ENCODE measurements at regions not wholly inside any gene's neighbourhood (a gene's known extent, or its start where the extent isn't known, plus 50 kb on each side); places are given as distances from the start of the nearest gene placed in this dataset.
"Not testable (repeated sequence)": the region's sequence is repeated elsewhere in the genome, so short reads cannot be mapped to it uniquely, and the experiment has no call there.

- DNase-seq = no peak
Measured at GRCh38 chr7:69244701-69245100, 353.6 kb upstream of the AUTS2 start.

GRCh38 chr7:69245646-69246045 is 352.6 kb upstream of the AUTS2 start:
- DNase-seq = peak; percentile 41

GRCh38 chr7:69246758-69247157 is 351.5 kb upstream of the AUTS2 start:
- DNase-seq = no peak

- DNase-seq = not testable (repeated sequence)
Measured at GRCh38 chr7:69248382-69248828, 349.9 kb upstream of the AUTS2 start.

- DNase-seq = no peak
Measured at GRCh38 chr7:69250958-69251357, 347.3 kb upstream of the AUTS2 start.

- no peak for DNase-seq
Measured at GRCh38 chr7:69254643-69255042, 343.6 kb upstream of the AUTS2 start.

- no peak for DNase-seq
Measured at GRCh38 chr7:69256634-69257081, 341.6 kb upstream of the AUTS2 start.

- no peak for DNase-seq
Measured at GRCh38 chr7:69257592-69257991, 340.7 kb upstream of the AUTS2 start.

- no peak for DNase-seq
Measured at GRCh38 chr7:69259445-69259844, 338.8 kb upstream of the AUTS2 start.

- DNase-seq = no peak
Measured at GRCh38 chr7:69260023-69260422, 338.3 kb upstream of the AUTS2 start.

- no peak for DNase-seq
Measured at GRCh38 chr7:69263550-69263949, 334.7 kb upstream of the AUTS2 start.

- DNase-seq = no peak
Measured at GRCh38 chr7:69269806-69270205, 328.5 kb upstream of the AUTS2 start.

- no peak for DNase-seq
Measured at GRCh38 chr7:69272101-69272500, 326.2 kb upstream of the AUTS2 start.

- no peak for DNase-seq
Measured at GRCh38 chr7:69276011-69276729, 322.1 kb upstream of the AUTS2 start.

GRCh38 chr7:69277366-69277765 is 320.9 kb upstream of the AUTS2 start:
- no peak for DNase-seq

GRCh38 chr7:69282946-69283345 is 315.3 kb upstream of the AUTS2 start:
- DNase-seq = no peak

GRCh38 chr7:69283421-69283820 is 314.9 kb upstream of the AUTS2 start:
- DNase-seq = no peak

GRCh38 chr7:69285854-69286253 is 312.4 kb upstream of the AUTS2 start:
- DNase-seq = no peak

- no peak for DNase-seq
Measured at GRCh38 chr7:69295977-69296376, 302.3 kb upstream of the AUTS2 start.

GRCh38 chr7:69301253-69301652 is 297.0 kb upstream of the AUTS2 start:
- no peak for DNase-seq

GRCh38 chr7:69309601-69310000 is 288.7 kb upstream of the AUTS2 start:
- DNase-seq = peak; percentile 25

GRCh38 chr7:69311489-69311888 is 286.8 kb upstream of the AUTS2 start:
- no peak for DNase-seq

- DNase-seq = not testable (repeated sequence)
Measured at GRCh38 chr7:69313852-69314251, 284.4 kb upstream of the AUTS2 start.

- DNase-seq = no peak
Measured at GRCh38 chr7:69318794-69319193, 279.5 kb upstream of the AUTS2 start.

- DNase-seq = no peak
Measured at GRCh38 chr7:69328516-69328915, 269.8 kb upstream of the AUTS2 start.

Data from NCI-H226 (cell line).